T-helper 1 cell (primary cell): ENCODE measurements at regions not wholly inside any gene's neighbourhood (a gene's known extent, or its start where the extent isn't known, plus 50 kb on each side); places are given as distances from the start of the nearest gene placed in this dataset.
"Not testable (repeated sequence)": the region's sequence is repeated elsewhere in the genome, so short reads cannot be mapped to it uniquely, and the experiment has no call there.

ENCODE experiments used
- DNase-seq, 5 donors: peaks; one replicate each; pipeline ENCODE4 v3.0.0-alpha.2; 2012 to 2020

- DNase-seq, result no peak
Observed at GRCh38 chr2:125901278-125901677, 754.7 kb upstream of the GYPC start.

- no peak for DNase-seq
Observed at GRCh38 chr2:125925891-125926546, 729.9 kb upstream of the GYPC start.

GRCh38 chr2:125935559-125935958 is 720.4 kb upstream of the GYPC start:
- DNase-seq, result no peak

GRCh38 chr2:125942585-125943424 is 713.2 kb upstream of the GYPC start:
- no peak for DNase-seq

GRCh38 chr2:125959047-125959446 is 696.9 kb upstream of the GYPC start:
- no peak for DNase-seq

- no peak for DNase-seq
Observed at GRCh38 chr2:125961739-125962138, 694.2 kb upstream of the GYPC start.

GRCh38 chr2:125979886-125980285 is 676.1 kb upstream of the GYPC start:
- DNase-seq, result no peak

GRCh38 chr2:125983364-125983763 is 672.6 kb upstream of the GYPC start:
- DNase-seq, result no peak

GRCh38 chr2:126029316-126029715 is 626.6 kb upstream of the GYPC start:
- DNase-seq, result no peak

- DNase-seq, result no peak
Observed at GRCh38 chr2:126038861-126039260, 617.1 kb upstream of the GYPC start.

- DNase-seq, result no peak
Observed at GRCh38 chr2:126041391-126042047, 614.4 kb upstream of the GYPC start.

GRCh38 chr2:126042089-126042488 is 613.9 kb upstream of the GYPC start:
- no peak for DNase-seq

GRCh38 chr2:126048719-126049118 is 607.2 kb upstream of the GYPC start:
- no peak for DNase-seq

GRCh38 chr2:126049461-126049860 is 606.5 kb upstream of the GYPC start:
- no peak for DNase-seq

- no peak for DNase-seq
Observed at GRCh38 chr2:126050991-126051736, 604.8 kb upstream of the GYPC start.

- DNase-seq, result not testable (repeated sequence)
Observed at GRCh38 chr2:126051737-126052240, 604.2 kb upstream of the GYPC start.

- no peak for DNase-seq
Observed at GRCh38 chr2:126059379-126059778, 596.6 kb upstream of the GYPC start.

GRCh38 chr2:126085011-126085795 is 570.8 kb upstream of the GYPC start:
- no peak for DNase-seq

GRCh38 chr2:126100962-126101361 is 555.0 kb upstream of the GYPC start:
- DNase-seq, result no peak

GRCh38 chr2:126106006-126106405 is 550.0 kb upstream of the GYPC start:
- no peak for DNase-seq

GRCh38 chr2:126107883-126108282 is 548.1 kb upstream of the GYPC start:
- DNase-seq, result no peak

GRCh38 chr2:126115975-126116374 is 540.0 kb upstream of the GYPC start:
- DNase-seq, result no peak
